ENCODE measurements at regions not wholly inside any gene's neighbourhood (a gene's known extent, or its start where the extent isn't known, plus 50 kb on each side); places are given as distances from the start of the nearest gene placed in this dataset.

- TF ChIP-seq CTCF (IDR thresholded peaks at IDR 0.05): no peak
- TF ChIP-seq POLR2A (IDR thresholded peaks at IDR 0.05): no peak
These were observed 192.2 kb upstream of the BLID start for GRCh38 chr11:122308226-122308625.

Data from adrenal gland (tissue), 5 donors.